ENCODE measurements at regions not wholly inside any gene's neighbourhood (a gene's known extent, or its start where the extent isn't known, plus 50 kb on each side); places are given as distances from the start of the nearest gene placed in this dataset.
A peak's percentile ranks its signal among the peaks of the same experiment; 100 is the strongest.

- TF ChIP-seq POLR2AphosphoS5 (IDR thresholded peaks at IDR 0.05), result no peak
- TF ChIP-seq CTCF (IDR thresholded peaks at IDR 0.05), result no peak
- no peak for TF ChIP-seq POLR2A (IDR thresholded peaks at IDR 0.05; ENCODE audit: low read depth)
- no peak for TF ChIP-seq EP300 (IDR thresholded peaks at IDR 0.05)
- 75% methylated on average over 8 of the region's 8 CpGs for WGBS
- intact Hi-C loops (cut with DNase I), result no loop called here
- H3K27me3 ChIP-seq, result no peaks in the 10 kb centered on the region
- no peaks in the 10 kb centered on the region for H3K9me3 ChIP-seq
- no peak overlapping the region for H3K4me3 ChIP-seq
- peaks cover 0 to 21% (median 10%) of the 10 kb centered on the region in 4 donors for H3K36me3 ChIP-seq
- H3K27ac ChIP-seq (replicated peaks in 1 of 4), result no peak overlapping the region
- H3K4me1 ChIP-seq, result peaks cover 54 to 89% (median 79%) of the 10 kb centered on the region in 4 donors
- DNase-seq (ENCODE audit: extremely low spot score), result no peak
Observed at GRCh38 chr7:131021902-131022301, 287.9 kb upstream of the KLF14 start.

- no peak for TF ChIP-seq EP300 (IDR thresholded peaks at IDR 0.05)
- no peak for TF ChIP-seq POLR2A (IDR thresholded peaks at IDR 0.05; ENCODE audit: low read depth)
- no peak for TF ChIP-seq CTCF (IDR thresholded peaks at IDR 0.05)
- TF ChIP-seq POLR2AphosphoS5 (IDR thresholded peaks at IDR 0.05), result no peak
- H3K36me3 ChIP-seq, result peaks cover 0 to 17% (median 8%) of the 10 kb centered on the region in 4 donors
- H3K27ac ChIP-seq (replicated peaks in 1 of 4), result no peak overlapping the region
- peaks cover 49 to 86% (median 68%) of the 10 kb centered on the region in 4 donors for H3K4me1 ChIP-seq
- WGBS, result 60% methylated on average over 7 of the region's 7 CpGs
- H3K4me3 ChIP-seq, result no peak overlapping the region
- intact Hi-C loops (cut with DNase I), result no loop called here
- no peaks in the 10 kb centered on the region for H3K27me3 ChIP-seq
- H3K9me3 ChIP-seq, result no peaks in the 10 kb centered on the region
- no peak for DNase-seq (ENCODE audit: extremely low spot score)
Observed at GRCh38 chr7:131026297-131027000, 292.4 kb upstream of the KLF14 start.

GRCh38 chr7:131027287-131027773 lies 293.3 kb upstream of the KLF14 start:
- no peaks in the 10 kb centered on the region for H3K9me3 ChIP-seq
- H3K4me1 ChIP-seq, result peaks cover 42 to 87% (median 68%) of the 10 kb centered on the region in 4 donors
- no peak overlapping the region for H3K4me3 ChIP-seq
- WGBS, result 68% methylated on average over 6 of the region's 8 CpGs
- intact Hi-C loops (cut with DNase I), result no loop called here
- H3K36me3 ChIP-seq, result peaks cover 0 to 14% (median 7%) of the 10 kb centered on the region in 4 donors
- peak; percentile 8 to 12 for TF ChIP-seq POLR2AphosphoS5 (IDR thresholded peaks at IDR 0.05)
- no peak for TF ChIP-seq CTCF (IDR thresholded peaks at IDR 0.05)
- DNase-seq (ENCODE audit: extremely low spot score), result no peak
- peak overlapping the region in 2 of 4 donors; percentile 5 for H3K27ac ChIP-seq (replicated peaks in 1 of 4)
- no peaks in the 10 kb centered on the region for H3K27me3 ChIP-seq

- Histone ChIP-seq H3K4me3 (no peak overlapping the region), H3K36me3 (peaks cover 0 to 6% (median 2%) of the 10 kb centered on the region in 4 donors), H3K27ac (replicated peaks in 1 of 4) (peak overlapping the region in 1 of 4 donors; percentile 5), H3K4me1 (peaks cover 44 to 89% (median 73%) of the 10 kb centered on the region in 4 donors), H3K27me3 (no peaks in the 10 kb centered on the region), H3K9me3 (no peaks in the 10 kb centered on the region)
- WGBS, result 82% methylated on average over 2 of the region's 2 CpGs
- intact Hi-C loops (cut with DNase I), result no loop called here
- no peak for TF ChIP-seq POLR2AphosphoS5 (IDR thresholded peaks at IDR 0.05)
- no peak for TF ChIP-seq POLR2A (IDR thresholded peaks at IDR 0.05; ENCODE audit: low read depth)
- TF ChIP-seq EP300 (IDR thresholded peaks at IDR 0.05), result no peak
- no peak for TF ChIP-seq CTCF (IDR thresholded peaks at IDR 0.05)
- DNase-seq (ENCODE audit: extremely low spot score), result no peak
Observed at GRCh38 chr7:131028295-131028694, 294.3 kb upstream of the KLF14 start.

Measured in esophagus muscularis mucosa (tissue), 4 donors.